ENCODE measurements at regions not wholly inside any gene's neighbourhood (a gene's known extent, or its start where the extent isn't known, plus 50 kb on each side); places are given as distances from the start of the nearest gene placed in this dataset.
"Not testable (repeated sequence)": the region's sequence is repeated elsewhere in the genome, so short reads cannot be mapped to it uniquely, and the experiment has no call there.

DNA sequence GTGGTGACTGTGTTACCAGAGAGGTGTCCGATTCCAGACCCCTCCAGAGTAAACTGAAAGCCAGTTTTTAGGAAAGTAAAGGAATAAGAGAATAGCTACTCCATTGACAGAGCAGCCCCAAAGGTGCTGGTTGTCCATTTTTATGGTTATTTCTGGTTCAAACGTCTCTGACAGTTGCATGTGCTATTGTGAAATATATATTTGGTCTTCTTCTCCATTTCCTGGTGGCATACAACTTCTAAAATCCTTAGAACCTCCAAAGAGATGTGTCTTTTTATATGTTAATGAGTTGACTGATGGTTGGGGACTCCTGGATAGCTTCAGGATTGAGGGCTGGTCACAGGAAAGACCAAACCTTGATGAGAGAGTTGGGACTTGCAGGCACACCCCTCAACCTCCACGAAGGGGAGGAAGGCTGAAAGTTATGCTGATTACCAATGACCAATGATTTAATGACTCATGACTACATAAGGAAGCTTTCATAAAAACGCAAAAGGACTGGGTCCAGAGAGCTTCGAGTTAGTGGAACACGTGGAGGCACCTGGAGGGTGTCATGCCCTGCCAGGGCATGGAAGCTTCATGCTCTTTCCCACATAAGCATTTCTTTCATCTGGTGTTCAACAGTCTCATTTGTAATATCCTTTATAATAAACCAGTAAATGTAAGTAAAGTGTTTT lies 100.7 kb downstream of the SLC16A1 start:
- no peaks in the 10 kb centered on the region for H3K36me3 ChIP-seq (replicated peaks; ENCODE audit: low read depth, low read length)
- H3K27me3 ChIP-seq (ENCODE audit: low read depth, low read length) = no peaks in the 10 kb centered on the region
- H2AFZ ChIP-seq (ENCODE audit: low read depth, low read length) = peak overlapping the region; percentile 27; the same call in 1 of the 2 replicates
- H3K4me3 ChIP-seq (ENCODE audit: low read length) = peak overlapping the region; percentile 78
- no peaks in the 10 kb centered on the region for H3K9me3 ChIP-seq (ENCODE audit: insufficient read depth, low read length)
- no peaks in the 10 kb centered on the region for H3K79me2 ChIP-seq (ENCODE audit: low read length)
- H3K4me2 ChIP-seq (ENCODE audit: low read length) = peak overlapping the region; percentile 84
- TF ChIP-seq, protein P1, sequence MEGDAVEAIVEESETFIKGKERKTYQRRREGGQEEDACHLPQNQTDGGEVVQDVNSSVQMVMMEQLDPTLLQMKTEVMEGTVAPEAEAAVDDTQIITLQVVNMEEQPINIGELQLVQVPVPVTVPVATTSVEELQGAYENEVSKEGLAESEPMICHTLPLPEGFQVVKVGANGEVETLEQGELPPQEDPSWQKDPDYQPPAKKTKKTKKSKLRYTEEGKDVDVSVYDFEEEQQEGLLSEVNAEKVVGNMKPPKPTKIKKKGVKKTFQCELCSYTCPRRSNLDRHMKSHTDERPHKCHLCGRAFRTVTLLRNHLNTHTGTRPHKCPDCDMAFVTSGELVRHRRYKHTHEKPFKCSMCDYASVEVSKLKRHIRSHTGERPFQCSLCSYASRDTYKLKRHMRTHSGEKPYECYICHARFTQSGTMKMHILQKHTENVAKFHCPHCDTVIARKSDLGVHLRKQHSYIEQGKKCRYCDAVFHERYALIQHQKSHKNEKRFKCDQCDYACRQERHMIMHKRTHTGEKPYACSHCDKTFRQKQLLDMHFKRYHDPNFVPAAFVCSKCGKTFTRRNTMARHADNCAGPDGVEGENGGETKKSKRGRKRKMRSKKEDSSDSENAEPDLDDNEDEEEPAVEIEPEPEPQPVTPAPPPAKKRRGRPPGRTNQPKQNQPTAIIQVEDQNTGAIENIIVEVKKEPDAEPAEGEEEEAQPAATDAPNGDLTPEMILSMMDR (IDR thresholded peaks at IDR 0.05; ENCODE audit: low read depth, low read length) = no peak
- TF ChIP-seq EZH2phosphoT487 (IDR thresholded peaks at IDR 0.05; ENCODE audit: low read depth) = no peak
- peak overlapping the region; percentile 63 for H3K9ac ChIP-seq (ENCODE audit: low read length)
- peaks cover 6% of the 10 kb centered on the region for H3K4me1 ChIP-seq (ENCODE audit: low read length)
- no peak overlapping the region for H3K27ac ChIP-seq (ENCODE audit: low read length)
- H4K20me1 ChIP-seq (ENCODE audit: insufficient read depth, low read length) = no peaks in the 10 kb centered on the region

DNA sequence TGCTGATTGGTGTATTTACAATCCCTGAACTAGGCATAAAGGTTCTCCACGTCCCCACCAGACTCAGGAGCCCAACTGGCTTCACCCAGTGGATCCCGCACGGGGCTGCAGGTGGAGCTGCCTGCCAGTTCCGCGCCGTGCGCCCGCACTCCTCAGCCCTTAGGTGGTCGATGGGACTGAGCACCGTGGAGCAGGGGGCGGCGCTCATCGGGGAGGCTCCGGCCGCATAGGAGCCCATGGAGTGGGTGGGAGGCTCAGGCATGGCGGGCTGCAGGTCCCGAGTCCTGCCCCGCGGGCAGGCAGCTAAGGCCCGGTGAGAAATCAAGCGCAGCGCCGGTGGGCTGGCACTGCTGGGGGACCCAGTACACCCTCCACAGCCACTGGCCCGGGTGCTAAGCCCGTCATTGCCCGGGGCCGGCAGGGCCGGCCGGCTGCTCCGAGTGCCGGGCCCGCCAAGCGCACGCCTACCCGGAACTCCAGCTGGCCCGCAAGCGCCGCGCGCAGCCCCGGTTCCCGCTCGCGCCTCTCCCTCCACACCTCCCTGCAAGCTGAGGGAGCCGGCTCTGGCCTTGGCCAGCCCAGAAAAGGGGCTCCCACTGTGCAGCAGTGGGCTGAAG lies 101.5 kb downstream of the SLC16A1 start:
- H4K20me1 ChIP-seq (ENCODE audit: insufficient read depth, low read length); H3K27ac ChIP-seq (ENCODE audit: low read length); H3K79me2 ChIP-seq (ENCODE audit: low read length); H3K4me1 ChIP-seq (ENCODE audit: low read length); H3K36me3 ChIP-seq (replicated peaks; ENCODE audit: low read depth, low read length); H3K9me3 ChIP-seq (ENCODE audit: insufficient read depth, low read length); H3K27me3 ChIP-seq (ENCODE audit: low read depth, low read length): not testable (repeated sequence)
- Histone ChIP-seq H3K4me3 (ENCODE audit: low read length) (peak overlapping the region; percentile 78), H3K4me2 (ENCODE audit: low read length) (peak overlapping the region; percentile 84), H2AFZ (ENCODE audit: low read depth, low read length) (peak overlapping the region; percentile 46; the same call in 1 of the 2 replicates), H3K9ac (ENCODE audit: low read length) (peak overlapping the region; percentile 63)

DNA sequence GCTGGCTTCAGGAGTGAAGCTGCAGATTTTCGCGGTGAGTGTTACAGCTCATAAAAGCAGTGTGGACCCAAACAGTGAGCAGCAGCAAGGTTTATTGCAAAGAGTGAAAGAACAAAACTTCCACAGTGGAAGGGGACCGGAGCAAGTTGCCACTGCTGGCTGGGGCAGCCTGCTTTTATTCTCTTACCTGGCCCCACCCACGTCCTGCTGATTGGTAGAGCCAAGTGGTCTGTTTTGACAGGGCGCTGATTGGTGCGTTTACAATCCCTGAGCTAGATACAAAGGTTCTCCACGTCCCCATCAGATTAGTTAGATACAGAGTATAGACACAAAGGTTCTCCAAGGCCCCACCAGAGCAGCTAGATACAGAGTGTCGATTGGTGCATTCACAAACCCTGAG lies 102.1 kb downstream of the SLC16A1 start:
- not testable (repeated sequence) for H3K27me3 ChIP-seq (ENCODE audit: low read depth, low read length); H4K20me1 ChIP-seq (ENCODE audit: insufficient read depth, low read length); H3K4me2 ChIP-seq (ENCODE audit: low read length); H3K9ac ChIP-seq (ENCODE audit: low read length); H3K36me3 ChIP-seq (replicated peaks; ENCODE audit: low read depth, low read length); H3K27ac ChIP-seq (ENCODE audit: low read length); H3K9me3 ChIP-seq (ENCODE audit: insufficient read depth, low read length); H3K4me1 ChIP-seq (ENCODE audit: low read length); H3K79me2 ChIP-seq (ENCODE audit: low read length); H2AFZ ChIP-seq (ENCODE audit: low read depth, low read length); H3K4me3 ChIP-seq (ENCODE audit: low read length)

DNA sequence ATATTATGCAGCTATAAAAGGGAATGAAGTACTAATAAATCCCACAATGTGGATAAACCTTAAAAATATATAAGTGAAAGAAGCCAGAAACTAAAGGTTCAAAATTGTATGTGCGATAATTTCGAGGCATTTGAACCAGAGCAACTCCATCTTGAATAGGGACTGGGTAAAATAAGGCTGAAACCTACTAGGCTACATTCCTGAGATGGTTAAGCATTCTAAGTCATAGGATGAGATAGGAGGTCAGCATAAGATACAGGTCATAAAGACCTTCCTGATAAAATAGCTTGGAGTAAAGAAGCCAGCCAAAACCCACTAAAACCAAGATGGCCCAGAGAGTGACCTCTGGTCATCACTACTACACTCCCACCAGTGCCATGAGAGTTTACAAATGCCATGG lies 103.1 kb downstream of the SLC16A1 start:
- peaks cover 6% of the 10 kb centered on the region for H3K4me1 ChIP-seq (ENCODE audit: low read length)
- no peaks in the 10 kb centered on the region for H3K27me3 ChIP-seq (ENCODE audit: low read depth, low read length)
- no peak overlapping the region for H3K9ac ChIP-seq (ENCODE audit: low read length)
- H3K9me3 ChIP-seq (ENCODE audit: insufficient read depth, low read length) = no peaks in the 10 kb centered on the region
- H2AFZ ChIP-seq (ENCODE audit: low read depth, low read length) = no peak overlapping the region
- H3K27ac ChIP-seq (ENCODE audit: low read length) = no peak overlapping the region
- H3K4me3 ChIP-seq (ENCODE audit: low read length) = no peak overlapping the region
- no peaks in the 10 kb centered on the region for H3K79me2 ChIP-seq (ENCODE audit: low read length)
- TF ChIP-seq, protein P1 (IDR thresholded peaks at IDR 0.05; ENCODE audit: low read depth, low read length) = no peak
- TF ChIP-seq EZH2phosphoT487 (IDR thresholded peaks at IDR 0.05; ENCODE audit: low read depth) = no peak
- H3K4me2 ChIP-seq (ENCODE audit: low read length) = no peak overlapping the region
- no peaks in the 10 kb centered on the region for H4K20me1 ChIP-seq (ENCODE audit: insufficient read depth, low read length)
- H3K36me3 ChIP-seq (replicated peaks; ENCODE audit: low read depth, low read length) = no peaks in the 10 kb centered on the region

DNA sequence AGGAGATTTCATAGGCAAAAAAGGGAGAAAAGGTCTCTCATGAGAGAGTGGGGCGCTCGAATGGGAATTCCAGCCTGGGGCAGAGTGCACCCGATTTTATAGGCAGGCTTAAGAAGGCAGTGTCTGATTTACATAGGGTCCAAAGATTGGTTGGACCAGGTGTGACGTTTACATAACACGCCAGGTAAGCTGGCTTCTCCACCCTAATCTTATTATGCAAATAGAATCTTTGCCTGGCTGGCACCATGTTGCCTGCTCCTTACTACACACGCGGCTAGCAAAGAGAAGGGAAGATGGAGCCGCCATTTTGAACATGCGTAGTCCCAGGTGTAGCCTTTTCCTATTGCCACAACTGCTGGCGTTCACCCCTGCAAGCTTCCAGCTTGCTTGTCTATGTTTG lies 103.7 kb downstream of the SLC16A1 start:
- Histone ChIP-seq H3K27me3 (ENCODE audit: low read depth, low read length) (no peaks in the 10 kb centered on the region), H3K4me1 (ENCODE audit: low read length) (peaks cover 6% of the 10 kb centered on the region), H4K20me1 (ENCODE audit: insufficient read depth, low read length) (no peaks in the 10 kb centered on the region), H3K4me2 (ENCODE audit: low read length) (no peak overlapping the region), H3K79me2 (ENCODE audit: low read length) (no peaks in the 10 kb centered on the region), H3K9me3 (ENCODE audit: insufficient read depth, low read length) (no peaks in the 10 kb centered on the region), H2AFZ (ENCODE audit: low read depth, low read length) (no peak overlapping the region), H3K36me3 (replicated peaks; ENCODE audit: low read depth, low read length) (no peaks in the 10 kb centered on the region), H3K27ac (ENCODE audit: low read length) (no peak overlapping the region), H3K4me3 (ENCODE audit: low read length) (no peak overlapping the region), H3K9ac (ENCODE audit: low read length) (no peak overlapping the region)
- TF ChIP-seq, protein P1 (IDR thresholded peaks at IDR 0.05; ENCODE audit: low read depth, low read length) = no peak
- no peak for TF ChIP-seq EZH2phosphoT487 (IDR thresholded peaks at IDR 0.05; ENCODE audit: low read depth)

Data from OCI-LY3 (cell line).